ENCODE measurements at regions not wholly inside any gene's neighbourhood (a gene's known extent, or its start where the extent isn't known, plus 50 kb on each side); places are given as distances from the start of the nearest gene placed in this dataset.

DNA sequence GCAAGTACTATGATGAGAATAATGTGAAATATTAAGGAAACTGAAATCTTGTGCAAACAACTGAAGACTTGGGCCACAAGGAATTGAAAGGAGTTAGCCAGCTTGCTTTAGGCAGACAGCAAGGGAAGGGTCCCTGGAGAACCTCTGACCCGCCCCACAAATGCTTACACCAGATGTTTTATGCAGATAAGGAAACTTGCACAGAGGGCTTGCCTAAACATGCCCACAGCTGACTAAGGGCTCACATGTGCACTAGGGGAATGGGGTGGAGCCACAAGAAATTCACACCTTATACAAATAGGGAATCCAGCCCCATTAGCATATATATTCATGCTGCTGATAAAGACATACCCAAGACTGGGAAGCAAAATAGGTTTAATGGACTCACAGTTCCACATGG is 86.1 kb upstream of the CYYR1 start:
- no peak for DNase-seq (ENCODE audit: extremely low spot score)
- ChIA-PET CTCF (no interaction called here), POLR2A (no interaction called here)
- TF ChIP-seq ZNF384 (IDR thresholded peaks at IDR 0.05): no peak
- no peak for TF ChIP-seq FOXK2 (IDR thresholded peaks at IDR 0.05)
- TF ChIP-seq ARNT (IDR thresholded peaks at IDR 0.05): no peak
- no peak for TF ChIP-seq TARDBP (IDR thresholded peaks at IDR 0.05)
- TF ChIP-seq, protein P1, sequence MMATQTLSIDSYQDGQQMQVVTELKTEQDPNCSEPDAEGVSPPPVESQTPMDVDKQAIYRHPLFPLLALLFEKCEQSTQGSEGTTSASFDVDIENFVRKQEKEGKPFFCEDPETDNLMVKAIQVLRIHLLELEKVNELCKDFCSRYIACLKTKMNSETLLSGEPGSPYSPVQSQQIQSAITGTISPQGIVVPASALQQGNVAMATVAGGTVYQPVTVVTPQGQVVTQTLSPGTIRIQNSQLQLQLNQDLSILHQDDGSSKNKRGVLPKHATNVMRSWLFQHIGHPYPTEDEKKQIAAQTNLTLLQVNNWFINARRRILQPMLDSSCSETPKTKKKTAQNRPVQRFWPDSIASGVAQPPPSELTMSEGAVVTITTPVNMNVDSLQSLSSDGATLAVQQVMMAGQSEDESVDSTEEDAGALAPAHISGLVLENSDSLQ (IDR thresholded peaks at IDR 0.05): no peak
- no peak for TF ChIP-seq L3MBTL2 (conservative IDR thresholded peaks at IDR 0.05)
- TF ChIP-seq NFRKB (IDR thresholded peaks at IDR 0.05): no peak

DNA sequence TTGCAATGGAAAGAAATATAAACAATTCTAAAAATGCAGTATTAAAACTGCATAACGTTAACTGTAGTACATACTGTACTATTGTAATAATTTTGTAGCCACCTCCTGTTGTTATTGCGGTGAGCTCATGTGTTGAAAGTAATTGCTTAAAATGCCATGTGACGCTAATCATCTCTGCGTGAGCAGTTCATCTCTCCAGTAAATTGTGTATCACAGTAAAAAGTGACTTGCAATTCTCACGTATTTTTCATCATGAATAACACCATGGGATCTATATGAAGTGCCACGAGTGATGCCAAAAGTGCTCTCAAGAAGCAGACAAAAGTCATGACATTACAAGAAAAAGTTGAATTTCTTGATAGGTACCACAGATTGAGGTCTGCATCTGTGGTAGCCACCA is 82.4 kb upstream of the CYYR1 start:
- no peak for DNase-seq (ENCODE audit: extremely low spot score)
- ChIA-PET POLR2A (no interaction called here), CTCF (no interaction called here)
- TF ChIP-seq SUZ12 (IDR thresholded peaks at IDR 0.05): no peak
- no peak for TF ChIP-seq NFRKB (IDR thresholded peaks at IDR 0.05)
- no peak for TF ChIP-seq CTBP1 (IDR thresholded peaks at IDR 0.05; ENCODE audit: borderline replicate concordance)
- TF ChIP-seq FOXK2 (IDR thresholded peaks at IDR 0.05): no peak
- no peak for TF ChIP-seq ZNF384 (IDR thresholded peaks at IDR 0.05)
- TF ChIP-seq, protein P1 (IDR thresholded peaks at IDR 0.05): no peak
- no peak for TF ChIP-seq FOXM1 (IDR thresholded peaks at IDR 0.05; ENCODE audit: borderline replicate concordance)
- TF ChIP-seq LEF1 (IDR thresholded peaks at IDR 0.05; ENCODE audit: borderline replicate concordance): no peak
- no peak for TF ChIP-seq L3MBTL2 (conservative IDR thresholded peaks at IDR 0.05)
- no peak for TF ChIP-seq ELF4 (IDR thresholded peaks at IDR 0.05)
- TF ChIP-seq ARNT (IDR thresholded peaks at IDR 0.05): no peak
- no peak for TF ChIP-seq BHLHE40 (IDR thresholded peaks at IDR 0.05; ENCODE audit: borderline replicate concordance)
- no peak for TF ChIP-seq TARDBP (IDR thresholded peaks at IDR 0.05)
- no peak for TF ChIP-seq FOXA1 (IDR thresholded peaks at IDR 0.05)
- no peak for TF ChIP-seq HDGF (IDR thresholded peaks at IDR 0.05; ENCODE audit: borderline replicate concordance)
- no peak for TF ChIP-seq SP1 (IDR thresholded peaks at IDR 0.05)

DNA sequence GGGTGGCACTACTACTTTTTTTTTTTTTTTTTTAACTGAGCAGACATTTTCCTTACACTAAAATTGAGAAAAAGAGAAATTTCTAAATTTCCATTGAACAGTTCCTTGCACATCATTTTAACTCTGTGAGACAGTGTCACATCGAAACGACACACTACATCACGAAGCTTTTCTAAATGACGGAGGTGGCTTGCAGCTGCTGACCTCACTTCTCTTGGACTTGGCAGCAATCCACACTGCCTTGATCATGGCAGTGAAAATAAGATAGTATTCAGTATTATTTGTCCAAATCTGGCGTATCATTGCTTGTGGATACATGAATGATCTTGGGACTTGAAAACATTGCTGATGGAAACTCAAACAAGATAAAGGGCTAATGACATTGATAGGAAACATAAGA is 80.3 kb upstream of the CYYR1 start:
- no peak for DNase-seq (ENCODE audit: extremely low spot score)
- ChIA-PET CTCF (interaction anchor here (0.7 kb wide), 1 partner anchor 25 kb away, joined by 4 read pairs; no protein-coding TSS in a partner anchor), POLR2A (no interaction called here)
- TF ChIP-seq SUZ12 (IDR thresholded peaks at IDR 0.05): no peak
- no peak for TF ChIP-seq ARNT (IDR thresholded peaks at IDR 0.05)
- TF ChIP-seq FOXK2 (IDR thresholded peaks at IDR 0.05): no peak
- TF ChIP-seq FOXA1 (IDR thresholded peaks at IDR 0.05): no peak
- no peak for TF ChIP-seq HDGF (IDR thresholded peaks at IDR 0.05; ENCODE audit: borderline replicate concordance)
- TF ChIP-seq CTBP1 (IDR thresholded peaks at IDR 0.05; ENCODE audit: borderline replicate concordance): no peak
- no peak for TF ChIP-seq L3MBTL2 (conservative IDR thresholded peaks at IDR 0.05)

DNA sequence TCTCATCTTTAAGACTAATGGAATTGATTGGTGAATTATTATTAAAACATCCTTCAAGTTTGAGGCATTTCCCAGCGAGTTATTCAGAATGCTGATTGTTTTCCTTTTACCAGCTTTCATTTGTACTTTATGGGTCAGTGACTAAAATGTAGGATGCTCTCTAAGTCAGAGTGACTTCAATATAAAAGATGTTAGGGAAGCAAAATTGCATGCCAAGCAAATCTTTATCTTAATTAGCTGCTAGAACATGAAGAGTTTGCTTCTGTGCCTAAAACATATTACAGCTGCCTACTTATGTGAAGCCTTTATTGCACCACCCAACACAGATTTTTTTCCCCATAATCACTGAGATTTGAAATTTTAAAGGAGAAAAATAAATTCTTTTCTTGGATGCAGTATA is 79.8 kb upstream of the CYYR1 start:
- POLR2A ChIA-PET: no interaction called here
- CTCF ChIA-PET: no interaction called here
- no peak for DNase-seq (ENCODE audit: extremely low spot score)
- no peak for TF ChIP-seq FOXA1 (IDR thresholded peaks at IDR 0.05)
- no peak for TF ChIP-seq FOXM1 (IDR thresholded peaks at IDR 0.05; ENCODE audit: borderline replicate concordance)
- TF ChIP-seq, protein P1 (IDR thresholded peaks at IDR 0.05): no peak
- TF ChIP-seq HDGF (IDR thresholded peaks at IDR 0.05; ENCODE audit: borderline replicate concordance): no peak
- no peak for TF ChIP-seq SP1 (IDR thresholded peaks at IDR 0.05)
- TF ChIP-seq ZNF384 (IDR thresholded peaks at IDR 0.05): no peak
- no peak for TF ChIP-seq ARNT (IDR thresholded peaks at IDR 0.05)
- no peak for TF ChIP-seq FOXK2 (IDR thresholded peaks at IDR 0.05)
- TF ChIP-seq CTBP1 (IDR thresholded peaks at IDR 0.05; ENCODE audit: borderline replicate concordance): no peak
- no peak for TF ChIP-seq L3MBTL2 (conservative IDR thresholded peaks at IDR 0.05)
- TF ChIP-seq SUZ12 (IDR thresholded peaks at IDR 0.05): no peak
- TF ChIP-seq NFRKB (IDR thresholded peaks at IDR 0.05): no peak
- TF ChIP-seq ELF4 (IDR thresholded peaks at IDR 0.05): no peak

DNA sequence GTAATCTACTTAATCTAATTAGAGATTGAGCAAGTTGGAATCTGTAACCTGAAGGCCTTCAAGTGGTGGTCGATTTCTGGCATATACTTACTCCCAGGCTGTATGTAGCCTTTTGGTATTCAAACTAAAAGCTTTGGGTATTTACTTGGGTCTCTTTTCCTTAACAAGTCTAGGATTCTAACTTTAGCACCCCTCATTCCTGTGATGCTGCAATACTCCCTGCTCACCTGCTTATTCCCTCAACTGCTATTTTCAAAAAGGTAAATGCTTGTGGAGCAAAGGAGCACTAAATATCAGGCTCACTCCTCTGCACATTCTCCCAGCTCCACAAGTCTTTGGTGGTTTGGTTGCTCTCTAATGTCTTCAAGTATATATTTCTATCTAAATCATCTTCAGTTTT is 68.0 kb upstream of the CYYR1 start:
- TF ChIP-seq, protein P1 (IDR thresholded peaks at IDR 0.05): no peak
- TF ChIP-seq ARNT (IDR thresholded peaks at IDR 0.05): no peak
- TF ChIP-seq FOXA1 (IDR thresholded peaks at IDR 0.05): no peak
- TF ChIP-seq HDGF (IDR thresholded peaks at IDR 0.05; ENCODE audit: borderline replicate concordance): no peak
- no peak for TF ChIP-seq SUZ12 (IDR thresholded peaks at IDR 0.05)
- TF ChIP-seq CTBP1 (IDR thresholded peaks at IDR 0.05; ENCODE audit: borderline replicate concordance): no peak
- no peak for TF ChIP-seq LEF1 (IDR thresholded peaks at IDR 0.05; ENCODE audit: borderline replicate concordance)
- no peak for TF ChIP-seq NFRKB (IDR thresholded peaks at IDR 0.05)
- no peak for DNase-seq (ENCODE audit: extremely low spot score)
- POLR2A ChIA-PET: no interaction called here
- CTCF ChIA-PET: no interaction called here

DNA sequence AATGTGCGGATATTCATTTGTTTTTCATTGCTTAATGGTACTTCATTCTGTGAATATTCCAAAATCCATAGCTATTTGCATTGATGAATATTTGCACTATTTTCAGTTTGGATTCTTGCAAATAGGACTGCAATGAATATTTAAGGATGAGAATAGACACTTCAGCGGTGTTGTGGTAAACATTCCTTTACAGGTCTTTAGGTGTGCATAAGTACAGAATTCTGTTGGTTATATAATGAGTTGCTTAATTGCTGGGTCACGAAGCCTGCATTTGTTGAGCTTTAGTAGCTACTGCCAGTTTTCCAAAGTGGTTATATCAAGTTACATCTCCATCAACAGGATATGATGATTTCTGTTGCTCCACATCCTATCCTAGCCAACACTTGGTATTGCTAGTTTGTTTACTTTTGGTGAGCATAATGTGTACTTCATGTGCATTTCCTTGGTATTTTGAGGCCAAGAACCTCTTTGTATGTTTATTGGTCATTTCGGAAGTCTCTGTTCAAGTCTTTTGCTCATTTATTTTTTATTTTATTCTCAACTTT is 64.2 kb upstream of the CYYR1 start:
- CTCF ChIA-PET: no interaction called here
- no peak for DNase-seq (ENCODE audit: extremely low spot score)
- TF ChIP-seq FOXA1 (IDR thresholded peaks at IDR 0.05): no peak
- POLR2A ChIA-PET: no interaction called here
